IPS-15b (cell line): ENCODE measurements at regions not wholly inside any gene's neighbourhood (a gene's known extent, or its start where the extent isn't known, plus 50 kb on each side); places are given as distances from the start of the nearest gene placed in this dataset.

Experiments used
- H3K27me3 ChIP-seq: one replicate; pipeline ENCODE4 v1.6.1; 2013; ENCODE audit warnings: low read length; ENCODE audit not compliant: control insufficient read depth, insufficient read depth
- H3K36me3 ChIP-seq: one replicate; pipeline ENCODE4 v1.6.1; 2013; ENCODE audit warnings: low read length; ENCODE audit not compliant: control insufficient read depth, insufficient read depth
- H3K4me1 ChIP-seq: one replicate; pipeline ENCODE4 v1.6.1; 2013; ENCODE audit warnings: mild to moderate bottlenecking, low read length; ENCODE audit not compliant: control insufficient read depth, insufficient read depth
- H3K4me3 ChIP-seq: one replicate; pipeline ENCODE4 v1.5.1; 2013; ENCODE audit warnings: low read depth, low read length
- H3K9ac ChIP-seq: one replicate; pipeline ENCODE4 v1.6.1; 2013; ENCODE audit warnings: low read depth, mild to moderate bottlenecking, low read length
- H3K9me3 ChIP-seq: one replicate; pipeline ENCODE4 v1.6.1; 2013; ENCODE audit warnings: mild to moderate bottlenecking, low read length; ENCODE audit not compliant: control insufficient read depth, insufficient read depth

GRCh38 chr13:70353096-70353495, 244.8 kb upstream of the KLHL1 start:
- no peaks in the 10 kb centered on the region for H3K36me3 ChIP-seq

DNA sequence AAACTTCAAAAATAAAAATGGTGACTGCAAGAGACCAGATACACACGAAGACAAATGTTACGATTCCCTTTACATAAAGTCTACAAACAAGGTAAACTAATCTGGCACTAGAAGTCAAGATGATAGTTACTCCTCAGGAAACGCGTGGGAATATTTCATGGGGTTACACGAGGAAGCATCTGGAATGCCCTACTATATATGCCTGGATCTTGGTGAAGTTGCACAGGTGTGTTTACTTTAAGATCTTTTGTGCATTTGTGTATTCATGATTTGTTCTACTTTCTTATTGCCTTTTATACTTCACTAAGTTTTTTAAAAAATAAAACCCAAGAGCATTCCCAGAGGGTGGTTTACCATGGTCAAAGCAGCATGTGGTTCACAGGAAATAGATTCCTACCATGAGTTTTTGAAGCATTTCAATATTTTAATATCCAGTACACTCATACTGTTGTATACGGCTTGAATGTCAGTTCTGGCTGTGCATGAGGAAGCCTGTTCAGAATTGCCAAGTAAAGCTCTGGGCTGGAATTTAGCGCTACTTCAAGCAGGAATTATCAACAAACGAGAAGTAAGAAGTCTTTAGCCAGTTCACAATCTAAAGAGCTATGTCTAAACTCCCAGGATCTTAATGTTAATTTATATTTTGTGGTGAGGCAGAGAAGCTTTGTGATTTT, 239.8 kb upstream of the KLHL1 start:
- Histone ChIP-seq H3K9me3 (no peaks in the 10 kb centered on the region), H3K9ac (no peak overlapping the region), H3K4me3 (no peak overlapping the region), H3K27me3 (no peaks in the 10 kb centered on the region), H3K36me3 (no peaks in the 10 kb centered on the region), H3K4me1 (no peaks in the 10 kb centered on the region)

More at GRCh38 chr13:70353096-70353495, 244.8 kb upstream of the KLHL1 start:
- Histone ChIP-seq H3K27me3 (no peaks in the 10 kb centered on the region), H3K9me3 (no peaks in the 10 kb centered on the region), H3K9ac (no peak overlapping the region), H3K4me1 (no peaks in the 10 kb centered on the region), H3K4me3 (no peak overlapping the region)

- no peak overlapping the region for H3K9ac ChIP-seq
- H3K4me1 ChIP-seq: no peaks in the 10 kb centered on the region
- no peaks in the 10 kb centered on the region for H3K27me3 ChIP-seq
- H3K36me3 ChIP-seq: no peaks in the 10 kb centered on the region
- no peaks in the 10 kb centered on the region for H3K9me3 ChIP-seq
- H3K4me3 ChIP-seq: no peak overlapping the region
Measured at GRCh38 chr13:70339738-70340137, 231.5 kb upstream of the KLHL1 start.

- Histone ChIP-seq H3K4me1 (no peaks in the 10 kb centered on the region), H3K27me3 (no peaks in the 10 kb centered on the region)
Measured at GRCh38 chr13:70338609-70339008, 230.4 kb upstream of the KLHL1 start.

GRCh38 chr13:70336866-70337265, 228.6 kb upstream of the KLHL1 start:
- H3K4me1 ChIP-seq: no peaks in the 10 kb centered on the region
- no peak overlapping the region for H3K4me3 ChIP-seq
- no peaks in the 10 kb centered on the region for H3K9me3 ChIP-seq
- H3K27me3 ChIP-seq: no peaks in the 10 kb centered on the region
- H3K9ac ChIP-seq: no peak overlapping the region
- H3K36me3 ChIP-seq: no peaks in the 10 kb centered on the region

More at GRCh38 chr13:70338609-70339008, 230.4 kb upstream of the KLHL1 start:
- Histone ChIP-seq H3K9me3 (no peaks in the 10 kb centered on the region), H3K9ac (no peak overlapping the region), H3K4me3 (no peak overlapping the region), H3K36me3 (no peaks in the 10 kb centered on the region)

GRCh38 chr13:70333752-70334151, 225.5 kb upstream of the KLHL1 start:
- Histone ChIP-seq H3K4me3 (no peak overlapping the region), H3K27me3 (no peaks in the 10 kb centered on the region), H3K36me3 (no peaks in the 10 kb centered on the region)

GRCh38 chr13:70330697-70331361, 222.6 kb upstream of the KLHL1 start:
- Histone ChIP-seq H3K4me1 (no peaks in the 10 kb centered on the region), H3K4me3 (no peak overlapping the region), H3K36me3 (no peaks in the 10 kb centered on the region), H3K9me3 (no peaks in the 10 kb centered on the region), H3K9ac (no peak overlapping the region), H3K27me3 (no peaks in the 10 kb centered on the region)

More at GRCh38 chr13:70333752-70334151, 225.5 kb upstream of the KLHL1 start:
- Histone ChIP-seq H3K4me1 (no peaks in the 10 kb centered on the region), H3K9me3 (no peaks in the 10 kb centered on the region), H3K9ac (no peak overlapping the region)

DNA sequence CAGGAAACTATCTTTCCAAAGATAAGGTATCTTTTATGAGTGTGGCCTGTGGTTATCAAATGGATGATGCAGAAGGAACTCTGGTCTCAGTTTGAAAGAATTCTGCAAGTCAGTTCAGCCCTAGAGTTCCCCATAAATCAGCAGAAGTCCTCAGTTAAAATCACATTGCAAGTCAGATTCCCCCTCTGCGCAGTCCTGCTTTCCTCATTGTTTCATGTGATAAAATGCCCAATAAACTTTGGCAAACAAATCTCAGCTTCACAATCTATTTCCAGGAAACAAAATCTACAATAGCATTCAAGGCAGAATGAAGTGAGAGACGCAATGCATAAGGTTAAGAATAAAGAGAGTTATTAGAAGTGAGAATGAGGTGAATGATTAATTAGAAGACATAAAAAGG, 216.3 kb upstream of the KLHL1 start:
- Histone ChIP-seq H3K9ac (no peak overlapping the region), H3K9me3 (no peaks in the 10 kb centered on the region), H3K27me3 (no peaks in the 10 kb centered on the region), H3K4me1 (no peaks in the 10 kb centered on the region), H3K36me3 (no peaks in the 10 kb centered on the region), H3K4me3 (no peak overlapping the region)

- Histone ChIP-seq H3K36me3 (no peaks in the 10 kb centered on the region), H3K4me1 (no peaks in the 10 kb centered on the region), H3K27me3 (no peaks in the 10 kb centered on the region), H3K9ac (no peak overlapping the region), H3K9me3 (no peaks in the 10 kb centered on the region), H3K4me3 (no peak overlapping the region)
Measured at GRCh38 chr13:70311191-70311590, 202.9 kb upstream of the KLHL1 start.

GRCh38 chr13:70310396-70311119, 202.3 kb upstream of the KLHL1 start:
- no peak overlapping the region for H3K4me3 ChIP-seq
- no peaks in the 10 kb centered on the region for H3K4me1 ChIP-seq
- no peak overlapping the region for H3K9ac ChIP-seq
- H3K36me3 ChIP-seq: no peaks in the 10 kb centered on the region
- no peaks in the 10 kb centered on the region for H3K27me3 ChIP-seq
- H3K9me3 ChIP-seq: no peaks in the 10 kb centered on the region

DNA sequence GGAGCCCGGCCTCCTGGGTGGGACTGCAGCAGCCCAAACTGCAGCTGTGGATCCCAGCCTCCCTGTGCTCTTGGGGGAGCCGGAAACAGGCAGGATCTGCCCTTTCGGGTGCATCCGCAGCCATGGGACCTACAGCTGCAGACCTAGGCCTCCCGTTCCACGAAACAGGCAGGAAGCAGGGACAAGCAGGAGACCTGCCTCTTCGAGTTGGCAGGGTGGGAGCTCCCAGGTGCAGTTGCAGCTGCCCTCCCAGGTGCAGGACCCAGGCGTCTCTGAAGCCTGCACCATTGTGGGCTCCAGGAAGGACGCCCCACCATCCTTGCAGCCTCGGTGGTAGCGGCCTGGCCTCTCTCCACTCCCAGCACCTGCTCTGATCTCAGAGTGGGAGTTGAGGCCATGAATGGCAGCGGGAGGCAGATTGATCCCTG, 189.0 kb upstream of the KLHL1 start:
- H3K9ac ChIP-seq: no peak overlapping the region

DNA sequence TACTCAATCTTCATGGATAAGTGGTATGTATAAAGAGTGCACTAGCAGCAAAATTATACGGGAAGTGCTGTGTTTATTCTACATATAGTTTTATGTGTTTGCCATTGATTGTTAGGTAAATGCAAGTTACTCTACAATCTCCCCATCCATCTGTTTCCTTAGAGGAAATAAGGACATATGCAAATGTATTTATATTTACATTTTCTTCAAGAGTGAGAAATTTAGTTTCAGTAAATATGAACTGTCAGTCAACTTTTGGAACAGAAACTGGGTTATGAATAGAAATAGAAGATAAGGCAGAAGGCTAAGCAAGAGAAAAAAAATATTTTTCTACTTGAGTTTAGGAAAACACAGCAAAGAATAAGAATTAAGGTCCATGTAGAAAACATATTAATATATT, 176.1 kb upstream of the KLHL1 start:
- Histone ChIP-seq H3K9me3 (no peaks in the 10 kb centered on the region), H3K4me3 (no peak overlapping the region), H3K36me3 (no peaks in the 10 kb centered on the region), H3K27me3 (no peaks in the 10 kb centered on the region), H3K9ac (no peak overlapping the region), H3K4me1 (no peaks in the 10 kb centered on the region)

More for the DNA sequence above, 189.0 kb upstream of the KLHL1 start:
- H3K4me3 ChIP-seq: no peak overlapping the region
- no peaks in the 10 kb centered on the region for H3K9me3 ChIP-seq
- H3K36me3 ChIP-seq: no peaks in the 10 kb centered on the region
- H3K4me1 ChIP-seq: no peaks in the 10 kb centered on the region
- H3K27me3 ChIP-seq: no peaks in the 10 kb centered on the region
